GM12892 (cell line): ENCODE measurements at regions not wholly inside any gene's neighbourhood (a gene's known extent, or its start where the extent isn't known, plus 50 kb on each side); places are given as distances from the start of the nearest gene placed in this dataset.

ENCODE experiments used
- POLR2A ChIP-seq: IDR thresholded peaks from 2 replicates; pipeline ENCODE4 v1.6.1; 2011; ENCODE audit warnings: low read depth, low read length, control low read depth
- POLR2AphosphoS5 ChIP-seq: IDR thresholded peaks from 2 replicates; pipeline ENCODE4 v1.6.1; 2011; ENCODE audit warnings: low read depth, low read length, control low read depth
- TAF1 ChIP-seq: IDR thresholded peaks from 2 replicates; pipeline ENCODE4 v1.6.1; 2011; ENCODE audit warnings: low read depth, mild to moderate bottlenecking, control low read depth, low read length, borderline replicate concordance

DNA sequence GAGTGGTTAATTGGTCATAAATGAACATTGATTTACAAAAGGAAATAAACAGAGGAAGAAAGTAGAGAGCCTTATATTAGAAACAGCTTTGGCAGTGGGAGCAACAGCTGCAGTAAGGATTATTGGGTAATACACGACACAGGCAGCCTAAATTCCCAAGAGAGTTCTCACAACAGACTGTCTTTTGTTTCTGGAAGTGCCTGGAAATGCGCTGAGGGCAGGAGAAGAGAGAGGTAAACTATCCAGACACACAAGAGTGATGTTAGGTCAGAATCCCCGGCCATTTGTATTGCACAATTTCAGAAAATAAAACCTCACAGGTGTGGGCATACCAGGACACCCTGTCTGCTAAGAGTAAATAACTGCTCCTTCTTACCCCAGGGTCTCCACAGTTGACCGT lies 450.4 kb upstream of the CTNND2 start:
- TF ChIP-seq POLR2A (no peak), TAF1 (no peak), POLR2AphosphoS5 (no peak)
